Suprapubic skin (tissue), 3 donors: ENCODE measurements at regions not wholly inside any gene's neighbourhood (a gene's known extent, or its start where the extent isn't known, plus 50 kb on each side); places are given as distances from the start of the nearest gene placed in this dataset.

Experiments
- CTCF ChIP-seq, 2 donors: fragments of 200-600 bp in 1 of 2; fragments of 450-650 bp in 1 of 2; sonication (generic) in 1 of 2; IDR thresholded peaks; one replicate each; pipeline ENCODE4 v1.5.1; 2016 to 2019; ENCODE audit warnings: antibody characterized with exemption in 2 of 2, mild to moderate bottlenecking in 1 of 2, moderate library complexity in 1 of 2
- POLR2A ChIP-seq, 2 donors: fragments of 450-650 bp; IDR thresholded peaks; one replicate each; pipeline ENCODE4 v1.6.1; 2017; ENCODE audit warnings: antibody characterized with exemption in 2 of 2, mild to moderate bottlenecking in 2 of 2, moderate library complexity in 2 of 2

GRCh38 chr4:43223820-43224219 lies 331.3 kb downstream of the GRXCR1 start:
- TF ChIP-seq CTCF (IDR thresholded peaks at IDR 0.05) (no peak), POLR2A (IDR thresholded peaks at IDR 0.05) (no peak)
